HG02970 (cell line): ENCODE measurements at regions not wholly inside any gene's neighbourhood (a gene's known extent, or its start where the extent isn't known, plus 50 kb on each side); places are given as distances from the start of the nearest gene placed in this dataset.

ENCODE experiments used
- ATAC-seq: cut with Tn5 transposase; IDR thresholded peaks from one replicate; pipeline ENCODE4 v1.9.1; 2021; ENCODE audit warnings: mild to moderate bottlenecking, moderate library complexity, moderate number of reproducible peaks; ENCODE audit not compliant: unreplicated experiment, low FRiP score

- ATAC-seq = no peak
Observed at GRCh38 chr4:17188547-17189400, 290.3 kb upstream of the LDB2 start.

GRCh38 chr4:17188125-17188524 is 289.7 kb upstream of the LDB2 start:
- ATAC-seq = no peak

GRCh38 chr4:17187003-17187402 is 288.6 kb upstream of the LDB2 start:
- no peak for ATAC-seq

- ATAC-seq = no peak
Observed at GRCh38 chr4:17182888-17183287, 284.4 kb upstream of the LDB2 start.

GRCh38 chr4:17174751-17175150 is 276.3 kb upstream of the LDB2 start:
- no peak for ATAC-seq

GRCh38 chr4:17173300-17173699 is 274.9 kb upstream of the LDB2 start:
- no peak for ATAC-seq

- ATAC-seq = no peak
Observed at GRCh38 chr4:17170131-17170530, 271.7 kb upstream of the LDB2 start.

GRCh38 chr4:17169699-17170098 is 271.3 kb upstream of the LDB2 start:
- ATAC-seq = no peak

- no peak for ATAC-seq
Observed at GRCh38 chr4:17168571-17168970, 270.1 kb upstream of the LDB2 start.

GRCh38 chr4:17166954-17167353 is 268.5 kb upstream of the LDB2 start:
- no peak for ATAC-seq

GRCh38 chr4:17165286-17165685 is 266.8 kb upstream of the LDB2 start:
- no peak for ATAC-seq

- ATAC-seq = no peak
Observed at GRCh38 chr4:17164666-17165065, 266.2 kb upstream of the LDB2 start.

- no peak for ATAC-seq
Observed at GRCh38 chr4:17163156-17163771, 264.8 kb upstream of the LDB2 start.

GRCh38 chr4:17157304-17157703 is 258.9 kb upstream of the LDB2 start:
- no peak for ATAC-seq

GRCh38 chr4:17155486-17155885 is 257.0 kb upstream of the LDB2 start:
- ATAC-seq = no peak

GRCh38 chr4:17153572-17153971 is 255.1 kb upstream of the LDB2 start:
- no peak for ATAC-seq

GRCh38 chr4:17152941-17153540 is 254.6 kb upstream of the LDB2 start:
- no peak for ATAC-seq

- no peak for ATAC-seq
Observed at GRCh38 chr4:17142232-17142711, 243.8 kb upstream of the LDB2 start.

GRCh38 chr4:17138847-17139246 is 240.4 kb upstream of the LDB2 start:
- ATAC-seq = no peak

- no peak for ATAC-seq
Observed at GRCh38 chr4:17134565-17134964, 236.1 kb upstream of the LDB2 start.

- ATAC-seq = no peak
Observed at GRCh38 chr4:17134100-17134499, 235.7 kb upstream of the LDB2 start.

- ATAC-seq = no peak
Observed at GRCh38 chr4:17132226-17132625, 233.8 kb upstream of the LDB2 start.
